H1 (cell line): ENCODE measurements at regions not wholly inside any gene's neighbourhood (a gene's known extent, or its start where the extent isn't known, plus 50 kb on each side); places are given as distances from the start of the nearest gene placed in this dataset.

Experiments
- CTCF ChIA-PET: fragments of 300-600 bp; sonication (Branson Sonifier 250); formaldehyde crosslinking; loops from one replicate; lab custom pipeline; 2021; ENCODE audit not compliant: partially characterized antibody; lab: Charles Lee
- POLR2A ChIA-PET: fragments of 300-600 bp; sonication (Branson Sonifier 250); formaldehyde crosslinking; loops from one replicate; lab custom pipeline; 2021; ENCODE audit warnings: inconsistent platforms; ENCODE audit not compliant: partially characterized antibody; lab: Charles Lee
- DNase-seq, 2 experiments: peaks; one replicate each; pipeline versions ENCODE4 v3.0.0 to v3.0.0-alpha.2; 2010 to 2022; ENCODE audit warnings: low spot score in 2 of 2, low read depth in 1 of 2, mixed read lengths in 1 of 2
- FAIRE-seq: peaks from 2 replicates; lab custom pipeline; 2011; peaks lifted over from hg19 to GRCh38; lab: Jason Lieb, UNC
- H2AFZ ChIP-seq: 2 replicates; pipeline ENCODE4 v1.8.1; 2012; ENCODE audit warnings: low read length, inconsistent platforms
- H2AK5ac ChIP-seq: 2 replicates; pipeline ENCODE4 v1.6.1; 2013; ENCODE audit warnings: low read depth, low read length
- H2BK120ac ChIP-seq: replicated peaks from 2 replicates; pipeline ENCODE3; 2013; ENCODE audit warnings: low read depth, low read length, inconsistent platforms
- H2BK12ac ChIP-seq: 2 replicates; pipeline ENCODE4 v1.6.1; 2013; ENCODE audit warnings: low read depth, low read length
- H2BK15ac ChIP-seq: 2 replicates; pipeline ENCODE4 v1.6.1; 2013; ENCODE audit warnings: low read length
- H2BK20ac ChIP-seq: 2 replicates; pipeline ENCODE4 v1.6.1; 2013; ENCODE audit warnings: low read length
- H2BK5ac ChIP-seq: 2 replicates; pipeline ENCODE4 v1.6.1; 2013; ENCODE audit warnings: low read depth, low read length
- H3K14ac ChIP-seq: 2 replicates; pipeline ENCODE4 v1.6.1; 2013; ENCODE audit warnings: inconsistent platforms; ENCODE audit not compliant: insufficient read length
- H3K18ac ChIP-seq: 2 replicates; pipeline ENCODE4 v1.6.1; 2013; ENCODE audit warnings: low read length; ENCODE audit errors: extremely low read depth
- H3K23ac ChIP-seq: 2 replicates; pipeline ENCODE4 v1.6.1; 2013; ENCODE audit warnings: inconsistent platforms; ENCODE audit not compliant: insufficient read length
- H3K23me2 ChIP-seq: 2 replicates; pipeline ENCODE4 v1.6.1; 2013; ENCODE audit warnings: low read depth, low read length
- H3K27ac ChIP-seq: 2 replicates; pipeline ENCODE4 v1.6.1; 2011; ENCODE audit warnings: low read depth, low read length, inconsistent platforms
- H3K27me3 ChIP-seq, 4 experiments: replicated peaks in 1 of 4; 1 replicate in 1 of 4; 2 replicates in 3 of 4; pipeline versions ENCODE4 v1.6.1 to v1.8.1; 2011 to 2013; ENCODE audit warnings: low read length in 3 of 4, mild to moderate bottlenecking in 3 of 4, inconsistent platforms in 2 of 4, mixed read lengths in 2 of 4, moderate library complexity in 1 of 4; ENCODE audit not compliant: control insufficient read depth in 3 of 4, insufficient read depth in 3 of 4; ENCODE audit errors: extremely low read depth in 1 of 4
- H3K36me3 ChIP-seq, 4 experiments: 2 replicates each; pipeline versions ENCODE4 v1.6.1 to v1.8.1; 2011 to 2013; ENCODE audit warnings: mild to moderate bottlenecking in 4 of 4, low read length in 3 of 4, moderate library complexity in 2 of 4, control low read depth in 1 of 4, inconsistent platforms in 1 of 4; ENCODE audit not compliant: insufficient read depth in 4 of 4, control insufficient read depth in 2 of 4
- H3K4ac ChIP-seq: replicated peaks from 2 replicates; pipeline ENCODE3; 2013; ENCODE audit warnings: low read length, low read depth, mixed read lengths, inconsistent platforms; ENCODE audit not compliant: insufficient read length
- H3K4me1 ChIP-seq, 4 experiments: replicated peaks in 1 of 4; 1 replicate in 1 of 4; 2 replicates in 3 of 4; pipeline versions ENCODE4 v1.6.1 to v1.8.1; 2011 to 2013; ENCODE audit warnings: low read length in 3 of 4, inconsistent platforms in 2 of 4, mixed read lengths in 1 of 4; ENCODE audit not compliant: insufficient read depth in 4 of 4, control insufficient read depth in 3 of 4
- H3K4me2 ChIP-seq, 2 experiments: 2 replicates each; pipeline versions ENCODE4 v1.6.1 to v1.8.1; 2011 to 2013; ENCODE audit warnings: low read depth in 2 of 2, low read length in 2 of 2, control low read depth in 1 of 2, inconsistent platforms in 1 of 2, mild to moderate bottlenecking in 1 of 2; ENCODE audit not compliant: insufficient read depth in 1 of 2
- H3K4me3 ChIP-seq, 4 experiments: fragments of 200-600, 300-600 bp in 1 of 4; sonication (generic), shearing (Covaris generic), sonication (Bioruptor Twin) in 1 of 4; 2 replicates each; pipeline versions ENCODE4 v1.5.1 to v1.8.1; 2011 to 2016; ENCODE audit warnings: low read length in 4 of 4, low read depth in 3 of 4, control low read depth in 2 of 4, inconsistent platforms in 2 of 4, mild to moderate bottlenecking in 2 of 4, mixed read lengths in 1 of 4, moderate library complexity in 1 of 4; ENCODE audit not compliant: insufficient read depth in 2 of 4; ENCODE audit errors: extremely low read depth in 1 of 4
- H3K56ac ChIP-seq: replicated peaks from 2 replicates; pipeline ENCODE3; 2013; ENCODE audit warnings: low read depth, mild to moderate bottlenecking, mixed read lengths, low read length, inconsistent platforms; ENCODE audit not compliant: insufficient read length
- H3K79me1 ChIP-seq: 2 replicates; pipeline ENCODE4 v1.6.1; 2013; ENCODE audit warnings: low read depth, low read length, control low read depth
- H3K79me2 ChIP-seq, 2 experiments: 2 replicates each; pipeline versions ENCODE4 v1.6.1 to v1.8.1; 2012 to 2013; ENCODE audit warnings: low read length in 2 of 2, mild to moderate bottlenecking in 2 of 2, inconsistent platforms in 1 of 2; ENCODE audit not compliant: insufficient read depth in 2 of 2, control insufficient read depth in 1 of 2
- H3K9ac ChIP-seq, 4 experiments: replicated peaks in 1 of 4; 1 replicate in 1 of 4; 2 replicates in 3 of 4; pipeline versions ENCODE4 v1.6.1 to v1.8.1; 2011 to 2013; ENCODE audit warnings: low read depth in 3 of 4, low read length in 3 of 4, control low read depth in 2 of 4, mild to moderate bottlenecking in 2 of 4, moderate library complexity in 2 of 4, inconsistent platforms in 1 of 4; ENCODE audit errors: extremely low read depth in 1 of 4
- H3K9me3 ChIP-seq, 2 experiments: 2 replicates each; pipeline versions ENCODE4 v1.6.1 to v1.8.1; 2012 to 2013; ENCODE audit warnings: mild to moderate bottlenecking in 2 of 2, moderate library complexity in 2 of 2, control low read depth in 1 of 2, inconsistent platforms in 1 of 2, low read depth in 1 of 2, low read length in 1 of 2, mixed read lengths in 1 of 2; ENCODE audit not compliant: insufficient read depth in 2 of 2
- H4K20me1 ChIP-seq, 2 experiments: replicated peaks in 1 of 2; 2 replicates each; pipeline versions ENCODE3 to v1.8.1; 2011 to 2013; ENCODE audit warnings: inconsistent platforms in 2 of 2, low read length in 2 of 2, mild to moderate bottlenecking in 1 of 2; ENCODE audit not compliant: insufficient read depth in 2 of 2, control insufficient read depth in 1 of 2
- H4K5ac ChIP-seq: 2 replicates; pipeline ENCODE4 v1.6.1; 2013; ENCODE audit warnings: low read length, low read depth, mixed read lengths, inconsistent platforms; ENCODE audit not compliant: insufficient read length
- H4K8ac ChIP-seq: 2 replicates; pipeline ENCODE4 v1.8.0; 2013; ENCODE audit warnings: mild to moderate bottlenecking, moderate library complexity, low read length, inconsistent platforms; ENCODE audit not compliant: insufficient read depth; ENCODE audit errors: extremely low read depth
- H4K91ac ChIP-seq: replicated peaks from 2 replicates; pipeline ENCODE3; 2013; ENCODE audit warnings: low read length, mixed read lengths, inconsistent platforms; ENCODE audit not compliant: insufficient read length
- MAFK ChIP-seq: IDR thresholded peaks from 2 replicates; pipeline ENCODE4 v1.6.1; 2012; ENCODE audit warnings: low read depth, mild to moderate bottlenecking, improper control_type of control experiment, low read length
- SIX5 ChIP-seq: IDR thresholded peaks from 2 replicates; pipeline ENCODE4 v1.6.1; 2011; ENCODE audit warnings: mild to moderate bottlenecking, low read depth, low read length
- TBP ChIP-seq: IDR thresholded peaks from 2 replicates; pipeline ENCODE4 v1.6.1; 2011; ENCODE audit warnings: low read depth, low read length, improper control_type of control experiment
- TCF12 ChIP-seq: IDR thresholded peaks from 2 replicates; pipeline ENCODE4 v1.6.1; 2011; ENCODE audit warnings: low read depth, mild to moderate bottlenecking, low read length
- WGBS, 2 experiments: shearing (Covaris generic) in 1 of 2; methylation state at CpG; one replicate each; pipeline versions ENCODE4 v1.1.6 to v1.1.7; 2013 to 2015; ENCODE audit warnings: low lambda C conversion rate in 2 of 2, mixed read lengths in 2 of 2, inconsistent platforms in 1 of 2, low coverage in 1 of 2, missing lambda C conversion rate in 1 of 2; ENCODE audit not compliant: insufficient replicate concordance in 2 of 2, insufficient coverage in 1 of 2, insufficient read length in 1 of 2; ENCODE audit errors: extremely low coverage in 1 of 2, missing lambda C conversion rate in 1 of 2; 5-methylcytosine and 5-hydroxymethylcytosine counted together
- TF ChIP-seq, protein P1 (sequence below): IDR thresholded peaks from 2 replicates; pipeline ENCODE4 v1.6.1; 2012; ENCODE audit warnings: low read length, inconsistent platforms

DNA sequence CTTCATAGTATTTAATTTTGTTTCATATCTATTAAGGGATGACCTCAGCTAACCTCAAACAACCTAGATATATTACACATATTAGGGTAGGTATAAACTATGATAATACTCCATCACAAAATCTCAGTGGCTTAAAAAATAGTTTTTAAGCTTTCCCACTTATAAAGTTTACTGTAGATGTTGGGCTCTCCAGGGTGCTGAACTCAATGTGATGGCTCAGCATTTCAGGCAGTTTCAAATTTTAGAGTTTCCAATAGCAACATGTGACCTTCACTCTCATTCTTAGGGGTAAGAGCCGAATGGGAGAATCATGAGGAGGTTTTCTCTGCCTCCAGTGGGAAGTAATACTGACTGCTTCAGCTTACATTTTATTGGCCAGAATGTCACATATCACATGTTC is 357.3 kb downstream of the MEI4 start:
- no peak for DNase-seq
- H4K91ac ChIP-seq: no peak overlapping the region
- H2BK15ac ChIP-seq: no peak overlapping the region
- no peaks in the 10 kb centered on the region for H3K79me2 ChIP-seq
- no peaks in the 10 kb centered on the region for H3K23me2 ChIP-seq
- CTCF ChIA-PET: no interaction called here
- no peak overlapping the region for H3K27ac ChIP-seq
- no peak overlapping the region for H3K23ac ChIP-seq
- H3K4me1 ChIP-seq: no peaks in the 10 kb centered on the region
- H3K18ac ChIP-seq: no peak overlapping the region
- no peaks in the 10 kb centered on the region for H4K20me1 ChIP-seq
- no peaks in the 10 kb centered on the region for H3K36me3 ChIP-seq
- no peak overlapping the region for H2BK5ac ChIP-seq
- no peak overlapping the region for H2BK120ac ChIP-seq
- H3K9me3 ChIP-seq: no peaks in the 10 kb centered on the region
- H3K56ac ChIP-seq: no peak overlapping the region
- H3K9ac ChIP-seq: no peak overlapping the region
- no peaks in the 10 kb centered on the region for H3K79me1 ChIP-seq
- no peaks in the 10 kb centered on the region for H3K27me3 ChIP-seq
- H2BK20ac ChIP-seq: no peak overlapping the region
- H3K4ac ChIP-seq: no peak overlapping the region
- 87% methylated on average over 1 of the region's 1 CpG; no CpG with 5 or more reads in 1 of the 2 experiments for WGBS, 2 experiments
- H3K4me3 ChIP-seq: no peak overlapping the region
- TF ChIP-seq TCF12: no peak
- no peak for TF ChIP-seq TBP
- TF ChIP-seq MAFK: peak; percentile 80
- TF ChIP-seq, protein P1, sequence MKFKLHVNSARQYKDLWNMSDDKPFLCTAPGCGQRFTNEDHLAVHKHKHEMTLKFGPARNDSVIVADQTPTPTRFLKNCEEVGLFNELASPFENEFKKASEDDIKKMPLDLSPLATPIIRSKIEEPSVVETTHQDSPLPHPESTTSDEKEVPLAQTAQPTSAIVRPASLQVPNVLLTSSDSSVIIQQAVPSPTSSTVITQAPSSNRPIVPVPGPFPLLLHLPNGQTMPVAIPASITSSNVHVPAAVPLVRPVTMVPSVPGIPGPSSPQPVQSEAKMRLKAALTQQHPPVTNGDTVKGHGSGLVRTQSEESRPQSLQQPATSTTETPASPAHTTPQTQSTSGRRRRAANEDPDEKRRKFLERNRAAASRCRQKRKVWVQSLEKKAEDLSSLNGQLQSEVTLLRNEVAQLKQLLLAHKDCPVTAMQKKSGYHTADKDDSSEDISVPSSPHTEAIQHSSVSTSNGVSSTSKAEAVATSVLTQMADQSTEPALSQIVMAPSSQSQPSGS: no peak
- TF ChIP-seq SIX5: no peak
- FAIRE-seq: no peak
- H4K8ac ChIP-seq: no peak overlapping the region
- H4K5ac ChIP-seq: no peak overlapping the region
- H2AFZ ChIP-seq: no peak overlapping the region
- H2BK12ac ChIP-seq: no peak overlapping the region
- H3K4me2 ChIP-seq: no peak overlapping the region
- H2AK5ac ChIP-seq: no peak overlapping the region
- H3K14ac ChIP-seq: no peak overlapping the region
- POLR2A ChIA-PET: no interaction called here
